Gastrocnemius medialis (tissue), 4 donors: ENCODE measurements at regions not wholly inside any gene's neighbourhood (a gene's known extent, or its start where the extent isn't known, plus 50 kb on each side); places are given as distances from the start of the nearest gene placed in this dataset.

Experiments used
- ATAC-seq, 2 donors: fragments of 150-250 bp; one replicate each; pipeline ENCODE4 v1.9.1; 2016
- DNase-seq, 2 donors: peaks; one replicate each; pipeline ENCODE4 v3.0.0-alpha.2; 2019
- H3K27ac ChIP-seq, 4 donors: fragments of 200-600 bp; sonication (generic); 1 replicate in 1 of 4; 2 replicates in 3 of 4; pipeline ENCODE4 v1.5.1; 2016 to 2018; ENCODE audit warnings: mild to moderate bottlenecking in 2 of 4, moderate library complexity in 1 of 4
- H3K27me3 ChIP-seq, 3 donors: fragments of 200-600 bp; sonication (generic) in 2 of 3; 1 replicate in 1 of 3; 2 replicates in 2 of 3; pipeline versions ENCODE4 v1.5.1 to v1.6.0; 2016 to 2019; ENCODE audit warnings: mild to moderate bottlenecking in 1 of 3, moderate library complexity in 1 of 3
- H3K36me3 ChIP-seq, 2 donors: fragments of 200-600 bp; sonication (generic) in 1 of 2; one replicate each; pipeline ENCODE4 v1.5.1; 2017 to 2018
- H3K4me1 ChIP-seq, 2 donors: fragments of 200-600 bp; sonication (generic) in 1 of 2; one replicate each; pipeline ENCODE4 v1.5.1; 2016 to 2017; ENCODE audit warnings: mild to moderate bottlenecking in 2 of 2
- H3K4me3 ChIP-seq, 4 donors: fragments of 200-600 bp; sonication (generic) in 3 of 4; 1 replicate in 1 of 4; 2 replicates in 3 of 4; pipeline ENCODE4 v1.5.1; 2016 to 2019; ENCODE audit warnings: mild to moderate bottlenecking in 2 of 4
- H3K9me3 ChIP-seq, 3 donors: fragments of 200-600 bp; sonication (generic) in 2 of 3; 1 replicate in 1 of 3; 2 replicates in 2 of 3; pipeline ENCODE4 v1.5.1; 2016 to 2019
- POLR2A ChIP-seq, 2 donors: fragments of 450-650 bp; IDR thresholded peaks; one replicate each; pipeline ENCODE4 v1.6.1; 2017; ENCODE audit warnings: antibody characterized with exemption in 2 of 2, mild to moderate bottlenecking in 2 of 2, moderate library complexity in 2 of 2
- in situ Hi-C, 4 donors: fragments of 200-750 bp; cut with MboI; loops; one replicate each; pipeline versions ENCODE4 v1.15.0 to v1.8.0; 2017; ENCODE audit warnings: low sequenced_read_pairs in 4 of 4
- intact Hi-C: fragments of 100-400 bp; cut with DNase I; formaldehyde crosslinking; loops from one replicate; pipeline ENCODE4 v1.15.1; 2023; ENCODE audit warnings: low total_unique reads
- TF ChIP-seq, protein P1 (sequence below), 5 experiments: fragments of 450-650 bp in 3 of 5; fragments of 200-600 bp in 2 of 5; sonication (generic) in 2 of 5; IDR thresholded peaks in 4 of 5; conservative IDR thresholded peaks in 1 of 5; 1 replicate in 4 of 5; 2 replicates in 1 of 5; pipeline ENCODE4 v1.5.1; 2016 to 2019; ENCODE audit warnings: antibody characterized with exemption in 5 of 5, mild to moderate bottlenecking in 3 of 5, moderate library complexity in 3 of 5

DNA sequence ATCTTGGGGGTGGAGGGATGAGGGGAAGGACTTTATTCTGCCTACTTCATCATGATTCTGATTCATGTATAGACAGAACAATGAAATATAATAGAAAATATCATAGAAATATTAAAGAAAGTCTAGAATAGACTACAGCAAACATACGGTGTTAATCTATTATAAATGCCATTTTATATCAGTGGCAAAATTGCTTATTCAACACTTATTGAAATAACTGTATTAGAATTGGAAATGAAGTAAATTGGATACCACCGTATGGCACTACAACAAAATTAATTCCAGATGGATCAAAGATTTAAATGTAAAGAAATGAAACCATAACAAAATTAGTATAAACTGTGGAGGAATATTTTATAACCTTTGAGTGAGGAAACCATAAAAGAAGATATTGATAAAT lies 213.3 kb upstream of the CTAGE1 start:
- no peaks in the 10 kb centered on the region for H3K27me3 ChIP-seq
- no peak for DNase-seq
- intact Hi-C loops (no loop called here), in situ Hi-C loops (no loop called here)
- no peak for TF ChIP-seq POLR2A (IDR thresholded peaks at IDR 0.05)
- TF ChIP-seq, protein P1, sequence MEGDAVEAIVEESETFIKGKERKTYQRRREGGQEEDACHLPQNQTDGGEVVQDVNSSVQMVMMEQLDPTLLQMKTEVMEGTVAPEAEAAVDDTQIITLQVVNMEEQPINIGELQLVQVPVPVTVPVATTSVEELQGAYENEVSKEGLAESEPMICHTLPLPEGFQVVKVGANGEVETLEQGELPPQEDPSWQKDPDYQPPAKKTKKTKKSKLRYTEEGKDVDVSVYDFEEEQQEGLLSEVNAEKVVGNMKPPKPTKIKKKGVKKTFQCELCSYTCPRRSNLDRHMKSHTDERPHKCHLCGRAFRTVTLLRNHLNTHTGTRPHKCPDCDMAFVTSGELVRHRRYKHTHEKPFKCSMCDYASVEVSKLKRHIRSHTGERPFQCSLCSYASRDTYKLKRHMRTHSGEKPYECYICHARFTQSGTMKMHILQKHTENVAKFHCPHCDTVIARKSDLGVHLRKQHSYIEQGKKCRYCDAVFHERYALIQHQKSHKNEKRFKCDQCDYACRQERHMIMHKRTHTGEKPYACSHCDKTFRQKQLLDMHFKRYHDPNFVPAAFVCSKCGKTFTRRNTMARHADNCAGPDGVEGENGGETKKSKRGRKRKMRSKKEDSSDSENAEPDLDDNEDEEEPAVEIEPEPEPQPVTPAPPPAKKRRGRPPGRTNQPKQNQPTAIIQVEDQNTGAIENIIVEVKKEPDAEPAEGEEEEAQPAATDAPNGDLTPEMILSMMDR (IDR thresholded peaks at IDR 0.05 in 4 of 5, conservative IDR thresholded peaks at IDR 0.05 in 1 of 5) = no peak
- ATAC-seq = no peak
- no peaks in the 10 kb centered on the region for H3K36me3 ChIP-seq
- H3K4me3 ChIP-seq = no peak overlapping the region
- no peaks in the 10 kb centered on the region for H3K4me1 ChIP-seq
- no peak overlapping the region for H3K27ac ChIP-seq
- H3K9me3 ChIP-seq = no peaks in the 10 kb centered on the region

DNA sequence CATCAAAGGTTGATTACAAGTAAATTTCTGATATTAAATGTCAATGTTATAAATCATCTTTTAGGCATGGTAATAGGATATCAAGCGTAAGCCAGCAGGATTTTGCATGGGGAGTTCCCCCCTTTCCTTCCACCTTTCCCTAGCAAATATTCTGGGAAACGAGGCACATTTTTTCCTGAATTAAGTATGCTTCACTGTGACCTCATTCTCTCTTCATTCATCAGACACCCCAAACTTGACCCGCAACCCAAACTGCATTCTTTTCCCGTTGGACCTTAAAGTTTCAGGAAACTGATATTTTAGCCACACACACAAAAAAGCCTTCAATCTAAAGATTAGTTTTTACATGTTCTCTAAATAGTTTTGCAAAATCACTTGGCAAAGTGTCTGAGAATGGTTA lies 214.5 kb upstream of the CTAGE1 start:
- in situ Hi-C loops = no loop called here
- no peaks in the 10 kb centered on the region for H3K9me3 ChIP-seq
- H3K4me3 ChIP-seq = no peak overlapping the region
- no peak for ATAC-seq
- H3K36me3 ChIP-seq = no peaks in the 10 kb centered on the region
- DNase-seq = no peak
- no peak overlapping the region for H3K27ac ChIP-seq
- no peak for TF ChIP-seq POLR2A (IDR thresholded peaks at IDR 0.05)
- TF ChIP-seq, protein P1 (IDR thresholded peaks at IDR 0.05 in 4 of 5, conservative IDR thresholded peaks at IDR 0.05 in 1 of 5) = no peak
- H3K27me3 ChIP-seq = no peaks in the 10 kb centered on the region
- intact Hi-C loops = no loop called here
- no peaks in the 10 kb centered on the region for H3K4me1 ChIP-seq

DNA sequence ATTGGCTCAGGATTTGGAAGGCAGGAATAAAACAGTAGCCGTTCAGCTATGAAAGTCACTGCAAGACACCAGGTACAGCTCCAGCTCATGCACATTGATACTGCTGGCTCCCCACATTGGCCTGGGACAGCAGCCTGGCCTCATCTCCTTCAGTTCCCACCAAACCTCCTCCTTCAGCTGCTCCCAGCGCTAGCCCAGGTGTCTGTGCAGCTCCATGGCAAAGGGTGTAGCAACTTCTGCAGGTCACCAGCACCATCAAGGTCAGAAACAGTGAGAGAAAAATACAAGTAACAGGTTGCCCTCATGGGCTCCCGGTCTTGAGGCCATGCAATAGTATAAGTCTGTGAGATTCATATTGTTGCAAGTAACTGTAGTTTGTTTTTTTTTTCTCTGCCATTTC lies 216.7 kb upstream of the CTAGE1 start:
- DNase-seq = no peak
- intact Hi-C loops (no loop called here), in situ Hi-C loops (no loop called here)
- no peak for ATAC-seq
- H3K36me3 ChIP-seq = no peaks in the 10 kb centered on the region
- H3K27ac ChIP-seq = no peak overlapping the region
- no peak overlapping the region for H3K4me3 ChIP-seq
- H3K27me3 ChIP-seq = no peaks in the 10 kb centered on the region
- TF ChIP-seq POLR2A (IDR thresholded peaks at IDR 0.05) = no peak
- TF ChIP-seq, protein P1 (IDR thresholded peaks at IDR 0.05 in 4 of 5, conservative IDR thresholded peaks at IDR 0.05 in 1 of 5) = no peak
- no peaks in the 10 kb centered on the region for H3K9me3 ChIP-seq
- no peaks in the 10 kb centered on the region for H3K4me1 ChIP-seq

DNA sequence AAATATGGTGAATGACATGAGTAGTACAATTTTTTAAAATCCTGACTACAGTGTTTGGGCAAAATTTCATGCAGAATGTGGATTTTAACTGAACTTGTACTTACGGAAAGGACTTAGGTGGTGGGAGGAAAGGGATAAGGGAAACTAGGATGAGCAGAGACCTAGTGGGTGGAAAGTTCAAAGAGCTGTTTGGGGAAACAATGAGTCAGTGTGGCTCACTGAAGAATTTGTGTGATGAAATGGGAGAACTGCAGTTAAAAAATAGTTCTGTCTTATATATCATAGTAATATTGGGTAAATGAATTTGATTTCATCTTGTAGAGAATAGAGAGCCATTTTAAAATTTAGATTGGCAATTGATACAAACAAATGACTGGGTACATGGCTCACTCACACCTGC lies 220.1 kb upstream of the CTAGE1 start:
- H3K36me3 ChIP-seq = no peaks in the 10 kb centered on the region
- H3K4me1 ChIP-seq = no peaks in the 10 kb centered on the region
- no peak overlapping the region for H3K4me3 ChIP-seq
- H3K27ac ChIP-seq = no peak overlapping the region
- TF ChIP-seq POLR2A (IDR thresholded peaks at IDR 0.05) = no peak
- TF ChIP-seq, protein P1 (IDR thresholded peaks at IDR 0.05 in 4 of 5, conservative IDR thresholded peaks at IDR 0.05 in 1 of 5) = no peak
- H3K9me3 ChIP-seq = no peaks in the 10 kb centered on the region
- H3K27me3 ChIP-seq = no peaks in the 10 kb centered on the region
- ATAC-seq (no peak), DNase-seq (no peak)
- in situ Hi-C loops (no loop called here), intact Hi-C loops (no loop called here)

DNA sequence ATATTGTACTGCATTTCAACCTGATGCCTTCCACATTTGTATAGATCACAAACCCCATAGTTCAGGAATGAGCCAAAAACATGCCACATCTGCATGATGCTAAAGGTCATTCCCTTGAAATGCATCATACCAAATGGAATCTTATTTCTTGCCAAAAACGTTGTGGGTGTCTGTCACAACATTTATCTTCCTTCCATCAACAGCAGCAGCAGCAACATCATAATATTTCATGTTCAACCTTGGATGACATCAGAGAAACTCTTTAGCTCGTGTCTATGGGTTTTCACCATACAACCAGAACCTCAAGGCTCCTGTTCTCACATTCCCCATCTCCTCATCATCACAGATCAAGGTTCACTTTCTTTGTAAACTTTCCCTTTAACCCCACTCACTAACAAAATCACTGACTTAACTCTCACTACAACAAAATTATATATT lies 221.3 kb upstream of the CTAGE1 start:
- no peak overlapping the region for H3K27ac ChIP-seq
- DNase-seq (no peak), ATAC-seq (no peak)
- H3K4me1 ChIP-seq = no peaks in the 10 kb centered on the region
- no peaks in the 10 kb centered on the region for H3K36me3 ChIP-seq
- in situ Hi-C loops = no loop called here
- H3K9me3 ChIP-seq = no peaks in the 10 kb centered on the region
- H3K4me3 ChIP-seq = no peak overlapping the region
- H3K27me3 ChIP-seq = no peaks in the 10 kb centered on the region
- intact Hi-C loops = no loop called here
- TF ChIP-seq, protein P1 (IDR thresholded peaks at IDR 0.05 in 4 of 5, conservative IDR thresholded peaks at IDR 0.05 in 1 of 5) = no peak
- no peak for TF ChIP-seq POLR2A (IDR thresholded peaks at IDR 0.05)
